Kidney (tissue), 13 donors: ENCODE measurements at regions not wholly inside any gene's neighbourhood (a gene's known extent, or its start where the extent isn't known, plus 50 kb on each side); places are given as distances from the start of the nearest gene placed in this dataset.

Source experiments
- DNase-seq, 5 donors: peaks; one replicate each; pipeline ENCODE4 v3.0.0-alpha.2; 2013 to 2020
- FAIRE-seq: peaks from 2 replicates; lab custom pipeline; 2012; peaks lifted over from hg19 to GRCh38; lab: Jason Lieb, UNC
- H3K27ac ChIP-seq, 2 donors: one replicate each; pipeline ENCODE4 v1.7.0; 2013; ENCODE audit warnings: low read depth in 2 of 2, low read length in 2 of 2, inconsistent platforms in 1 of 2
- H3K27me3 ChIP-seq: one replicate; pipeline ENCODE4 v1.7.1; 2013; ENCODE audit warnings: low read length, inconsistent platforms; ENCODE audit not compliant: control insufficient read depth, insufficient read depth
- H3K36me3 ChIP-seq, 3 donors: one replicate each; pipeline versions ENCODE4 v1.7.0 to v1.7.1; 2013; ENCODE audit warnings: low read length in 3 of 3, control low read depth in 1 of 3, inconsistent platforms in 1 of 3; ENCODE audit not compliant: insufficient read depth in 3 of 3, control insufficient read depth in 2 of 3
- H3K4me1 ChIP-seq, 3 donors: one replicate each; pipeline versions ENCODE4 v1.7.0 to v1.7.1; 2013; ENCODE audit warnings: low read length in 3 of 3, inconsistent platforms in 1 of 3, low read depth in 1 of 3; ENCODE audit not compliant: control insufficient read depth in 2 of 3, insufficient read depth in 2 of 3
- H3K4me3 ChIP-seq, 3 donors: one replicate each; pipeline versions ENCODE4 v1.7.0 to v1.8.1; 2013; ENCODE audit warnings: low read length in 3 of 3, control low read depth in 1 of 3, inconsistent platforms in 1 of 3
- H3K9ac ChIP-seq, 3 donors: one replicate each; pipeline versions ENCODE4 v1.7.0 to v1.7.1; 2013; ENCODE audit warnings: low read length in 3 of 3, control low read depth in 1 of 3, inconsistent platforms in 1 of 3
- H3K9me3 ChIP-seq, 3 donors: one replicate each; pipeline versions ENCODE4 v1.7.0 to v1.7.1; 2013; ENCODE audit warnings: low read length in 3 of 3, control low read depth in 1 of 3, inconsistent platforms in 1 of 3; ENCODE audit not compliant: control insufficient read depth in 2 of 3, insufficient read depth in 1 of 3
- intact Hi-C: fragments of 100-400 bp; cut with DNase I; formaldehyde crosslinking; loops from one replicate; pipeline ENCODE4 v1.11.1; 2022
- TF ChIP-seq, protein P1 (sequence below): IDR thresholded peaks from 3 replicates; pipeline ENCODE4 v1.5.1; 2012; ENCODE audit warnings: mild to moderate bottlenecking, moderate library complexity, borderline replicate concordance; ENCODE audit not compliant: insufficient read depth; ENCODE audit errors: extremely low read depth
- donor health status: control.
- donor health status: control.
- donor health status: control.
- donor health status: control.
- donor health status: control.
- donor health status: DM: yes; HTN: yes; CAD: no.
- donor health status: Normal renal cell carcinoma (clear cell type).

- DNase-seq (no peak), FAIRE-seq (no peak)
- TF ChIP-seq, protein P1, sequence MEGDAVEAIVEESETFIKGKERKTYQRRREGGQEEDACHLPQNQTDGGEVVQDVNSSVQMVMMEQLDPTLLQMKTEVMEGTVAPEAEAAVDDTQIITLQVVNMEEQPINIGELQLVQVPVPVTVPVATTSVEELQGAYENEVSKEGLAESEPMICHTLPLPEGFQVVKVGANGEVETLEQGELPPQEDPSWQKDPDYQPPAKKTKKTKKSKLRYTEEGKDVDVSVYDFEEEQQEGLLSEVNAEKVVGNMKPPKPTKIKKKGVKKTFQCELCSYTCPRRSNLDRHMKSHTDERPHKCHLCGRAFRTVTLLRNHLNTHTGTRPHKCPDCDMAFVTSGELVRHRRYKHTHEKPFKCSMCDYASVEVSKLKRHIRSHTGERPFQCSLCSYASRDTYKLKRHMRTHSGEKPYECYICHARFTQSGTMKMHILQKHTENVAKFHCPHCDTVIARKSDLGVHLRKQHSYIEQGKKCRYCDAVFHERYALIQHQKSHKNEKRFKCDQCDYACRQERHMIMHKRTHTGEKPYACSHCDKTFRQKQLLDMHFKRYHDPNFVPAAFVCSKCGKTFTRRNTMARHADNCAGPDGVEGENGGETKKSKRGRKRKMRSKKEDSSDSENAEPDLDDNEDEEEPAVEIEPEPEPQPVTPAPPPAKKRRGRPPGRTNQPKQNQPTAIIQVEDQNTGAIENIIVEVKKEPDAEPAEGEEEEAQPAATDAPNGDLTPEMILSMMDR: no peak
- no peak overlapping the region for H3K4me3 ChIP-seq
- H3K4me1 ChIP-seq: no peaks in the 10 kb centered on the region
- intact Hi-C loops: no loop called here
- H3K36me3 ChIP-seq: no peaks in the 10 kb centered on the region
- no peaks in the 10 kb centered on the region for H3K27me3 ChIP-seq
- H3K9ac ChIP-seq: no peak overlapping the region
- no peak overlapping the region for H3K27ac ChIP-seq
- no peaks in the 10 kb centered on the region for H3K9me3 ChIP-seq
Measured at GRCh38 chr12:23202728-23203127, 577.8 kb downstream of the ETNK1 start.

- peak; percentile 89 for FAIRE-seq
- Histone ChIP-seq H3K27me3 (no peaks in the 10 kb centered on the region), H3K9ac (no peak overlapping the region), H3K36me3 (no peaks in the 10 kb centered on the region), H3K4me1 (no peaks in the 10 kb centered on the region), H3K4me3 (no peak overlapping the region), H3K27ac (no peak overlapping the region), H3K9me3 (no peaks in the 10 kb centered on the region)
- TF ChIP-seq, protein P1: peak; percentile 84
- DNase-seq: peak in 3 of 5 donors; percentile 20 to 74 (median 59)
- intact Hi-C loops: no loop called here
Measured at GRCh38 chr12:23204933-23205778, 580.2 kb downstream of the ETNK1 start.

- Histone ChIP-seq H3K4me1 (no peaks in the 10 kb centered on the region), H3K9ac (no peak overlapping the region), H3K27me3 (no peaks in the 10 kb centered on the region), H3K4me3 (no peak overlapping the region), H3K27ac (no peak overlapping the region), H3K9me3 (no peaks in the 10 kb centered on the region), H3K36me3 (no peaks in the 10 kb centered on the region)
- intact Hi-C loops: no loop called here
- TF ChIP-seq, protein P1: no peak
- FAIRE-seq (no peak), DNase-seq (no peak)
Measured at GRCh38 chr12:23209793-23210192, 584.8 kb downstream of the ETNK1 start.
